HL-60 (cell line): ENCODE measurements at regions not wholly inside any gene's neighbourhood (a gene's known extent, or its start where the extent isn't known, plus 50 kb on each side); places are given as distances from the start of the nearest gene placed in this dataset.

ENCODE experiments used
- DNase-seq, 2 experiments: peaks; one replicate each; pipeline ENCODE4 v3.0.0-alpha.2; 2010 to 2020; ENCODE audit warnings: low read depth in 1 of 2, low spot score in 1 of 2
- H3K27ac ChIP-seq: fragments of 250-450 bp; sonication (Bioruptor Pico); replicated peaks from 2 replicates; pipeline ENCODE4 v1.5.1; 2020; ENCODE audit warnings: mild to moderate bottlenecking, moderate library complexity
- H3K27me3 ChIP-seq: fragments of 250-450 bp; sonication (Bioruptor Pico); 2 replicates; pipeline ENCODE4 v1.5.1; 2021; ENCODE audit warnings: mild to moderate bottlenecking, moderate library complexity; ENCODE audit not compliant: insufficient read depth, poor library complexity, severe bottlenecking
- H3K4me3 ChIP-seq: replicated peaks from 2 replicates; pipeline ENCODE4 v1.5.1; 2011; ENCODE audit warnings: mild to moderate bottlenecking, control low read depth, low read length; ENCODE audit not compliant: insufficient read depth
- GABPA ChIP-seq: IDR thresholded peaks from 2 replicates; pipeline ENCODE4 v1.6.1; 2012; ENCODE audit warnings: low read depth
- POLR2AphosphoS5 ChIP-seq: IDR thresholded peaks from 2 replicates; pipeline ENCODE4 v1.6.1; 2012; ENCODE audit warnings: low read depth
- SPI1 ChIP-seq: IDR thresholded peaks from 2 replicates; pipeline ENCODE4 v1.6.1; 2012; ENCODE audit warnings: low read depth, mild to moderate bottlenecking, borderline replicate concordance
- TF ChIP-seq, protein P1 (sequence below): IDR thresholded peaks from 2 replicates; pipeline ENCODE4 v1.6.1; 2012; ENCODE audit warnings: low read depth; ENCODE audit not compliant: insufficient replicate concordance
- TF ChIP-seq, protein P2 (sequence below): IDR thresholded peaks from one replicate; pipeline ENCODE4 v1.5.1; 2011; ENCODE audit warnings: low read length, control low read depth, inconsistent platforms; ENCODE audit not compliant: insufficient read depth

DNA sequence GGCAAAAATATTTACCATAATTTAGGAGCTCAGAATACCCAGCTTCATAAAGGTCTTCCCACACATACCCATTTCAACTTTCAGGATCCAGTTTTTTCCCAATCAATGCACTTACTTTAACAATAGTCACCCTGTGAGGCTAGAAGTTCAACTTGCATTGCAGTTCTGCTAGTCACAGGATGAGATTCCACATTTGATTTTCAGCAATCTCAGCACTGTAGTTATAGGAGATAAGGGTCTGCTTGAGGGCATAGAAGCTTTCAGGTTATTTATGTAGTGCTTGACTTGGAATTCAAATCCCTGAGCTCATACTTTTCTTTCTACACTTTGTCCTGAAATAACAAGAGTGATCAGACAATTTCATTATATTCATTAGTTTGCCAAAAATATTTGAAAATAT, 78.3 kb upstream of the IL2 start:
- no peak overlapping the region for H3K4me3 ChIP-seq
- H3K27me3 ChIP-seq = no peaks in the 10 kb centered on the region
- DNase-seq = no peak

DNA sequence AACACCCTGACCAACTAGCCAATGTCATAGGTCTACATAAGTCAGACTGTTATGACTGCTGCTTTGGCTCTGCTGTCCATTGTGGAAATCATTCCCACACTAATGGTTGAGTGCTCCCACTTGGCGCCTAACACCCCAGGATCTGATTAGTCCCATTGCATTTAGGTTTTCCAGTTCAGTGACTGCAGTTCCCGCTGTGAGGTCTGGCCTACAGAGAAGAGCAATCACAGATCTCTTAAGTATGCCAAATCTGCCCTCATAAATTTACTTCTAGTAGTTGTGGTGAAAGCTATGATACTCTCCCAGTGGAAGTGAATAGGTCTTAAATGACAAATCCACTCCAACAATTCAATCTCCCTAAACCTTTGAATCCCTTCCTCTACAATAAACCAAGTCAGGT, 77.3 kb upstream of the IL2 start:
- no peak for DNase-seq
- TF ChIP-seq GABPA (no peak), POLR2AphosphoS5 (no peak), SPI1 (no peak)
- TF ChIP-seq, protein P1, sequence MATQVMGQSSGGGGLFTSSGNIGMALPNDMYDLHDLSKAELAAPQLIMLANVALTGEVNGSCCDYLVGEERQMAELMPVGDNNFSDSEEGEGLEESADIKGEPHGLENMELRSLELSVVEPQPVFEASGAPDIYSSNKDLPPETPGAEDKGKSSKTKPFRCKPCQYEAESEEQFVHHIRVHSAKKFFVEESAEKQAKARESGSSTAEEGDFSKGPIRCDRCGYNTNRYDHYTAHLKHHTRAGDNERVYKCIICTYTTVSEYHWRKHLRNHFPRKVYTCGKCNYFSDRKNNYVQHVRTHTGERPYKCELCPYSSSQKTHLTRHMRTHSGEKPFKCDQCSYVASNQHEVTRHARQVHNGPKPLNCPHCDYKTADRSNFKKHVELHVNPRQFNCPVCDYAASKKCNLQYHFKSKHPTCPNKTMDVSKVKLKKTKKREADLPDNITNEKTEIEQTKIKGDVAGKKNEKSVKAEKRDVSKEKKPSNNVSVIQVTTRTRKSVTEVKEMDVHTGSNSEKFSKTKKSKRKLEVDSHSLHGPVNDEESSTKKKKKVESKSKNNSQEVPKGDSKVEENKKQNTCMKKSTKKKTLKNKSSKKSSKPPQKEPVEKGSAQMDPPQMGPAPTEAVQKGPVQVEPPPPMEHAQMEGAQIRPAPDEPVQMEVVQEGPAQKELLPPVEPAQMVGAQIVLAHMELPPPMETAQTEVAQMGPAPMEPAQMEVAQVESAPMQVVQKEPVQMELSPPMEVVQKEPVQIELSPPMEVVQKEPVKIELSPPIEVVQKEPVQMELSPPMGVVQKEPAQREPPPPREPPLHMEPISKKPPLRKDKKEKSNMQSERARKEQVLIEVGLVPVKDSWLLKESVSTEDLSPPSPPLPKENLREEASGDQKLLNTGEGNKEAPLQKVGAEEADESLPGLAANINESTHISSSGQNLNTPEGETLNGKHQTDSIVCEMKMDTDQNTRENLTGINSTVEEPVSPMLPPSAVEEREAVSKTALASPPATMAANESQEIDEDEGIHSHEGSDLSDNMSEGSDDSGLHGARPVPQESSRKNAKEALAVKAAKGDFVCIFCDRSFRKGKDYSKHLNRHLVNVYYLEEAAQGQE = no peak
- TF ChIP-seq, protein P2, sequence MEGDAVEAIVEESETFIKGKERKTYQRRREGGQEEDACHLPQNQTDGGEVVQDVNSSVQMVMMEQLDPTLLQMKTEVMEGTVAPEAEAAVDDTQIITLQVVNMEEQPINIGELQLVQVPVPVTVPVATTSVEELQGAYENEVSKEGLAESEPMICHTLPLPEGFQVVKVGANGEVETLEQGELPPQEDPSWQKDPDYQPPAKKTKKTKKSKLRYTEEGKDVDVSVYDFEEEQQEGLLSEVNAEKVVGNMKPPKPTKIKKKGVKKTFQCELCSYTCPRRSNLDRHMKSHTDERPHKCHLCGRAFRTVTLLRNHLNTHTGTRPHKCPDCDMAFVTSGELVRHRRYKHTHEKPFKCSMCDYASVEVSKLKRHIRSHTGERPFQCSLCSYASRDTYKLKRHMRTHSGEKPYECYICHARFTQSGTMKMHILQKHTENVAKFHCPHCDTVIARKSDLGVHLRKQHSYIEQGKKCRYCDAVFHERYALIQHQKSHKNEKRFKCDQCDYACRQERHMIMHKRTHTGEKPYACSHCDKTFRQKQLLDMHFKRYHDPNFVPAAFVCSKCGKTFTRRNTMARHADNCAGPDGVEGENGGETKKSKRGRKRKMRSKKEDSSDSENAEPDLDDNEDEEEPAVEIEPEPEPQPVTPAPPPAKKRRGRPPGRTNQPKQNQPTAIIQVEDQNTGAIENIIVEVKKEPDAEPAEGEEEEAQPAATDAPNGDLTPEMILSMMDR = no peak
- Histone ChIP-seq H3K4me3 (no peak overlapping the region), H3K27me3 (no peaks in the 10 kb centered on the region), H3K27ac (no peak overlapping the region)

More for the DNA sequence above, 78.3 kb upstream of the IL2 start:
- TF ChIP-seq GABPA (no peak), POLR2AphosphoS5 (no peak), SPI1 (no peak)
- TF ChIP-seq, protein P1 = no peak
- TF ChIP-seq, protein P2 = no peak
- H3K27ac ChIP-seq = no peak overlapping the region

DNA sequence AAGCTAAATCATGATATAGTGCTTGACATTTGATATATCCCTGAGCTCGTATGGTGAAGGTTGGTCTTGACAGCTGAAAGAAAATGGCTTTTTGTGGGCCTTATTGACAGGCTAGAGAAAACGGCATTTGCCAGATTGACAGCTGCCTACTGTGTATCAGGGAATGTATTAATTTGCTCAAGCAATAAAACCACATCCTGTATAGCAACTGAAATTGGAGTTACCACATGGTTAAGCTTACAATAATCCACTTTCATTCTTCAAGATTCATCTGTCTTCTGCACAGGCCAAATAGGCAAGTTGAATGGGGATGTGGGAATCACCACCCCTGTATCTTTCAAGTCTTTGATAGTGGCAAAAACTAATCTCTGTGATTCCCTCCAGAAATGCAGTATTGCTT, 76.2 kb upstream of the IL2 start:
- Histone ChIP-seq H3K27me3 (no peaks in the 10 kb centered on the region), H3K27ac (no peak overlapping the region), H3K4me3 (no peak overlapping the region)
- DNase-seq = no peak
- TF ChIP-seq POLR2AphosphoS5 (no peak), GABPA (no peak), SPI1 (no peak)
- TF ChIP-seq, protein P1 = no peak
- TF ChIP-seq, protein P2 = no peak
